Sigmoid colon (tissue), 4 donors: ENCODE measurements at regions not wholly inside any gene's neighbourhood (a gene's known extent, or its start where the extent isn't known, plus 50 kb on each side); places are given as distances from the start of the nearest gene placed in this dataset.

Experiments used
- EP300 ChIP-seq, 4 donors: sonication (generic); formaldehyde crosslinking; IDR thresholded peaks; one replicate each; pipeline ENCODE4 v1.6.1; 2017; ENCODE audit warnings: antibody characterized with exemption in 4 of 4
- POLR2A ChIP-seq, 2 donors: fragments of 450-650 bp; IDR thresholded peaks; one replicate each; pipeline ENCODE4 v1.6.1; 2016; ENCODE audit warnings: antibody characterized with exemption in 2 of 2, mild to moderate bottlenecking in 2 of 2, moderate library complexity in 2 of 2
- TF ChIP-seq, protein P1 (sequence below), 4 experiments: fragments of 450-650 bp in 3 of 4; fragments of 200-600 bp in 1 of 4; IDR thresholded peaks; one replicate each; pipeline ENCODE4 v1.5.1; 2016 to 2019; ENCODE audit warnings: antibody characterized with exemption in 4 of 4, mild to moderate bottlenecking in 3 of 4, moderate library complexity in 2 of 4

DNA sequence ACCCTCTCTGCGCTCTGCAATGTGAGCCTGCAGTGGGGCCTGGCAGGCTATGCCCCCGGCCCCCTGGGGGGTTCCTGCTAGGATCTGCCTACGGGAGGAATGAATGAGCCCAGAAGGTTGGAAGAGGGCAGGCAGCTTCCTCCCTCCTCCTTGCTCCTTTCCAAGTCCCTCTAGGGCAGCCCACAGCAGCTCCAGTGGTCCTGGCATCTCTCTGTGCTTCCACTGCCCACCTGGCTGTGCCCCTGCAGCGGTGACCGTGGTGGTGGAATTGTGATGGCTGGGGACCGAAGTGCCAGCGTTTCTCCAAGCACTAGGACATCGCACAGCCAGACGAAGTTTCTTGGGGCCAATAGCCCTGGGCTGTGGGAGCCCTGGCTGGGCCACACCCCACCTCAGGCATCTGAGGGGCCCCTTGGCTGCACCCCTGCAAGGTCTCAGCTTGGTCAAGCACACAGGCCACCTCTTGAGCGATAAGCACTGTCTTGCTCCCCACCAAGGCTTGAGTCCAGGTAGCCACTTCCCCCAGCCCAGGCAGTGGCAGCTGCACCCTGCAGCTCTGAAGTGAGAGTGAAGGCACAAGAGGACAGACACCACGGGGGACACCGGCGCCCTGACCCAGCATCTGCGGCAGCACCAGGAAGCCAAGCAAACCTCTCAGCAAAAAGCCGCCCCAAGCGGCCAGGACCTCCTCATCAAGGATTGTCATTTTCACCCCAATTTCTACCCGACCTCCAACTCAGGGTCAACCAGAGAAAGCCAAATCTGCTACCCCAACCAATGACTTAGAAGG, 346.3 kb downstream of the CTTN start:
- TF ChIP-seq, protein P1, sequence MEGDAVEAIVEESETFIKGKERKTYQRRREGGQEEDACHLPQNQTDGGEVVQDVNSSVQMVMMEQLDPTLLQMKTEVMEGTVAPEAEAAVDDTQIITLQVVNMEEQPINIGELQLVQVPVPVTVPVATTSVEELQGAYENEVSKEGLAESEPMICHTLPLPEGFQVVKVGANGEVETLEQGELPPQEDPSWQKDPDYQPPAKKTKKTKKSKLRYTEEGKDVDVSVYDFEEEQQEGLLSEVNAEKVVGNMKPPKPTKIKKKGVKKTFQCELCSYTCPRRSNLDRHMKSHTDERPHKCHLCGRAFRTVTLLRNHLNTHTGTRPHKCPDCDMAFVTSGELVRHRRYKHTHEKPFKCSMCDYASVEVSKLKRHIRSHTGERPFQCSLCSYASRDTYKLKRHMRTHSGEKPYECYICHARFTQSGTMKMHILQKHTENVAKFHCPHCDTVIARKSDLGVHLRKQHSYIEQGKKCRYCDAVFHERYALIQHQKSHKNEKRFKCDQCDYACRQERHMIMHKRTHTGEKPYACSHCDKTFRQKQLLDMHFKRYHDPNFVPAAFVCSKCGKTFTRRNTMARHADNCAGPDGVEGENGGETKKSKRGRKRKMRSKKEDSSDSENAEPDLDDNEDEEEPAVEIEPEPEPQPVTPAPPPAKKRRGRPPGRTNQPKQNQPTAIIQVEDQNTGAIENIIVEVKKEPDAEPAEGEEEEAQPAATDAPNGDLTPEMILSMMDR (IDR thresholded peaks at IDR 0.05): no peak
- TF ChIP-seq POLR2A (IDR thresholded peaks at IDR 0.05) (no peak), EP300 (IDR thresholded peaks at IDR 0.05) (no peak)
